Activated gamma-delta T cell (primary cell): ENCODE measurements at regions not wholly inside any gene's neighbourhood (a gene's known extent, or its start where the extent isn't known, plus 50 kb on each side); places are given as distances from the start of the nearest gene placed in this dataset.
"Not testable (repeated sequence)": the region's sequence is repeated elsewhere in the genome, so short reads cannot be mapped to it uniquely, and the experiment has no call there.

Experiments used
- DNase-seq: peaks from one replicate; lab custom pipeline; 2025; lab: John Stamatoyannopoulos, UW

DNA sequence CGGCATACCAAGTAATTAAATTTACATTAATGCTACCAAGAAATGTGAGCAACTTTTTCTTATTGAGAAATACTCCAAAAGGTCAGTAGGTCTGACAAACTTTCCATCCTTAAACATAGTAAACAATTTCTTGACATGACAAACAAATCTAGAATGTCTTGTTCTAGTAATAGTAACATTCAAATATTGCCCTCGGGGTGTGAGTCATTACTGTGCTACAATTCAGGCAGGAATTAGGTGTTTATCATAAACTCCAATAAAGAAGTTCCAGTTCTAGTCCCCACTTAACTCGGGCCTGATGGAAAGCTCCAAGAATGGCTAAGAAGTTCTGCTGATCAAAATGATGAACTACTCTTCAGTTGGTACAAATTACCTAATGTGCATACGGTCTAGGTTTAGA is 235.6 kb upstream of the TUSC1 start:
- DNase-seq, result no peak

DNA sequence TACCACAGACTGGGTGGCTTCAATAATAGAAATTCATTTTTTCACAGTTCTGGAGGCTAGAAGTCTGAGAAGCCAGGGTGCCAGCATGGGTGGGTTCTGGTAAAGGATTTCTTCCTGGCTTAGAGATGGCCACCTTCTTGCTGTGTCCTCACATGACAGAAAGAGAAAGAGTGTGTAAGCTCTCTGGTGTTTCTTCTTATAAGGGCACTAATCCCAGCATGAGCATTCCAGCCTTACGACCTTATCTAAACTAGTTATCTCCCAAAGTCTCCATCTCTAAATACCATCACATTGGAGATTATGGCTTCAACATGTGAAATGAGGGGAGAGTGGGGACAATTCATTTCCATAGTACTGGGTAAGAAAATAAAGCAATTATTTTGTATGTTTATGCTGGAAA is 226.5 kb upstream of the TUSC1 start:
- no peak for DNase-seq

DNA sequence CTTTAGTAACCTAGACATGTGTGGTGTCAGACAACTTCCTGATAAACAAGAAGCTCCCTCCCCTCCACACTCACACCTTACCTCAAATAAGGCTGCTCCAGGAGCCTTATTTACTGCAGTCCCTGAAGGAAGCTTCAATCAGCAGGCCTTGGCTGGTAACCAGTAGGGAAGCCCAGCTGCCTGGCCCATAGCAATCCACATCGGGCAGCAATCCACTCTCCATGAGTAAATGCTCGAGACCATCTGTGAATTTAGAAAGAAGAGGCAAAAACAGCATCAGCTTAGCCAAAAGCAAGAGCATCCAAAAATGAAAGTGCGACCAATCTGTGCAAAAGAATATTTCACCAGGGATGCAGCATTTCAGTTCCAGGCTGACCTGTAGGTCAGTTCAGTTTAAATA is 213.3 kb upstream of the TUSC1 start:
- DNase-seq, result no peak

DNA sequence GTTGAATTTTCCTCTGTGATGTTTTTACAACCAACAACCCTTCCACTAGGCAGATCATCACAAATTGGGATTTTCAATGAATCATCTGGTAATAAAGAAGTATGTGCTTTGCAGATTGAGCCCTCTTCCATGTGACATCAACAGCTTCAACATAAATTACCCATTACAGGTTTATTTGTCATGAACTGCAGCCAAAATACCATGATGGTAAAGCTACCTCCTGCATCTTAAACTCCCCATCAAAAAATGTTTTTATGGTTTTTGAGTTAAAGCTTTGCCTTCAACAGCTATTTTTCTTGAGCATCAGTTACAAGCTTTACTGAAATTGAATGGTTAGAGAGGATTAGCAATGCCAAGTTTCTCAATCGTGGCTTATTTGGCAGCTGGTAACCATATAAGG is 211.4 kb upstream of the TUSC1 start:
- no peak for DNase-seq

DNA sequence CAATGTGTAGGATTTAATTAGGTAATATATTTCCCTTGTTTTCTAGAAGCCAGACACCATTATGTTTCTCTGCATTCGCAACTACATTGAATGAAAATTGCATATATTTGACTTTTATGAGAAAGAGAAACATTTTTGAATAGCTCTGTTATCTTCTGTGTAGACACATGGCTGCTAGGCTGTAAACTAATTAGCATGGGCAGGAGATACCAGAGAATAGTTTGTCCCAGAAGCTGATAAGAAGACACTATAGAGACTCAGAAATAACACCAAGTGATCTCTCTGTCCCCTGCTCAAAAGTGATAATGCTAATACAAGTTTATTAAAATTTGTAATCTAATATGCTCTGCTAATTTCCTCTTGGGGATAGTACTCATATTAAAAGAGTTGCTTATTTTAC is 198.0 kb upstream of the TUSC1 start:
- no peak for DNase-seq

DNA sequence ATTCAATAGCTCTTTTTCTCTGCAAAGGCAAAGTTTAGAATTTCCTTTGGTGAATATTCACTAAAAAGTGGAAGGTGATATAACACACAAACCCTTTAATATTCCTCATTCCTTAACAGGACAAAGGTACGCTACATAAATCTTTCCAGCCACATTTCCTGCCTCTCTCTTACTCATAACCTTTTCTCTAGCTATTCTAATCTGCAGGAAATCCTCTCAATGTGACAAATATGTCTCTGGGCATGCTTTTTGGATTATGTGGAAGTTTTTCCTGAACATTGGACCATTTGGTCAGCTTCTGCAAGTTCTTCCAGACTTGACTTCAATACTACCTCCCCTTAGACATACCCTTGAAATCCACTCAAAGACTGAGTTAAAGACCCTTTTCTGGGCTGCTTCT is 186.3 kb upstream of the TUSC1 start:
- no peak for DNase-seq

DNA sequence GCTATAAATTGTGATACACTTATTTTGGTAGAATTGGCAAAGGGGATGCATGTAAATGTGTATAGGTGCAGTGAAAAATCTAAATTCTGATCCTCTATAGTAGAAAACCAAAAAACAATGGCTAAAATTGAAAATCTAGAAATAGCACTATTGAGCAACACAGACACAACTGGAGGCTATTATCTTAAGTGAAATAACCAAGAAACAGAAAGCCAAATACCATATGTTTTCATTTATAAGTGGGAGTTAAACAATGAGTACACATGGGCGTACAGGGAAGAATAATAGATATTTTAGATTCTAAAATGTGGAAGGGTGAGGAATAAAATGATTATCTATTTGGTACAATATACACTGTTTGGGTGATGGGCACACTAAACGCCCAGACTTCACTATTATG is 183.2 kb upstream of the TUSC1 start:
- no peak for DNase-seq

DNA sequence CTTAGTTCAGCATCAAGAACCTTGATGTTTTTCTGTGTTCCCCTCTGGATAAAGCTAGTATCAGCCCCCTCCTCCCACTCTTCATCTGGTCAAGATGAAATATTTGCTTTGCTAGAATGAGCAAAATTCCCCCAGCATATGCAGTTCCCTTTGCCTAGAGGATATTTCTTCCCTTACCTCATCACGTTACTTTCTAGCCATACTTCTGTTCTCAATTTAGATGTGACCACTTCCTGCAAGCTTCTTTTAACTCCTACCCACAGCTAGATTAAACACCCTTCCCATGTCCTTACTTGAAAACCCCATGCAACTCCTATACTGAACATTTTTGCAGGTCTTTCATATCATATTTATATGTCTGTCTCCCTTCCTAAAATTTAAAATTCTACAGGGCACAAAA is 178.9 kb upstream of the TUSC1 start:
- DNase-seq, result no peak

DNA sequence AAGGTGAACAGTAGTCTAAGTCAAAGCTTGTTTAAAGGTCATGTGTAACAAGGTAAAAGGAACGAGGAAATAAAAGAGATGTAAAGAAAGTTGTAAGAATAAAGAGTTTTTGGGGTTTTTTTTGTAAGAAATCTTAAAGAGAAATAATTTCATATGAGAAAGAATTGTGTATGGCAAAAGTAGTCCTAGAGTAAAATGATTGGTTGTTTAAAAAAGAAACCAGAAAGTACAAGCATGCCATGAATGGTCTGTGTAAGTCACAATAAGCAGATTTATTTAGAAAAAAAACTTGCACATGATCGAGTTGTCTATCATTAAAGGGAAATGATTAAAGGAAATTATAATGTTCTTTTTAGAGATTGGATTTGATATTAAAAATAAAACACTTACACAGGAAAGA is 172.6 kb upstream of the TUSC1 start:
- no peak for DNase-seq

DNA sequence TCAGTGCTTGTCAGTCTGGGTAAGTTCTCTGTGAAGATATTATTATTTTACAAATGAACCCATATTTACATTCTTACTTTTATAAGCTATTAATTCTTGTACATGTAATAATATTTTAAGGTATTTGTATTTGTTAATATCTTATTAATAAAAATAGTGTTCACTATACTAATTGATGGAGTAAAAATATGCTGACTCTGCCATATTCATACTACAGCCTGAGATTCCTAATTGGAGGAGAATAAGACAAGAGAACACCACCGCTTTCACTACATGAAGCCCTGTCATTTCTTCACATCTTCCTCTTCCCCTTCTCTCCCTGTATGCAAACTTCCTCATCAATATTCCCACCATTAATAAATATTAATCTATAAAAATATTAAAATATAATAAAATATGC is 167.6 kb upstream of the TUSC1 start:
- DNase-seq, result no peak

DNA sequence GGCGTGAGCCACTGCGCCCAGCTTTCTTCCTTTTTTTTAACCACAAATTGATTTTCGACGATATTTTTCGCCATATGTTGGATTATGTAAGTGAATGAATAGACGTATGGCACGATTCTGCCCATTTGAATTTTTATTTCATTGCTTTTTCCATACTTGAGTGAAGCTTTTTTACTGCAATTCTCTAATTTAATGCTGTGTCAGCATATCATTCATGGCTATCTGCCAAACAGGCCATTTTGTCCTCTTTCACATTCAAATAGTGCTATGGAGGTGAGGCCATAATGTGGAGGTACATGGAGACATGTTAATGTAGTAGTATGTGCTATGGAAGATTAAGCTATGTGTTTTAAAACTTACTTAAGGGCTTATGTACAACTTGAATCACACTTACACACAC is 152.1 kb upstream of the TUSC1 start:
- no peak for DNase-seq

DNA sequence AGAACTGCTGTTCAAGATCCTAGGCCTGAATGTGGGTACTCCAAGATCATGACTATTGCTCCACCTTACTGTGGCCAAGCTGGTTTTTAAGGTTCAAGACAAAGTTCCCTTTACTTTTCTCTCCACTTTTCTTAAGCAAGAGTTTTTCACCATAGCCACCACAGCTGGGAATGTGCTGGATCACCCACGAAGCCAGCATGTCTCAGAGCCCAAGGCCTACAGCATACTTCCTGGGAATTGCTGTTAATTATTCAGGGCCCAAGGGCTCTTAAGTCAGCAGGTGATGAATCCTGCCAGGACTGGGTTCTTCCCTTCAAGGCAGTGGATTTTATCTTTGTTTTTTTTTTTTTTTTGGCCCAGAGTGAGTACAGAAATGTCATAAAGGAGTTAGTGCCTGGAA is 149.4 kb upstream of the TUSC1 start:
- DNase-seq, result no peak

DNA sequence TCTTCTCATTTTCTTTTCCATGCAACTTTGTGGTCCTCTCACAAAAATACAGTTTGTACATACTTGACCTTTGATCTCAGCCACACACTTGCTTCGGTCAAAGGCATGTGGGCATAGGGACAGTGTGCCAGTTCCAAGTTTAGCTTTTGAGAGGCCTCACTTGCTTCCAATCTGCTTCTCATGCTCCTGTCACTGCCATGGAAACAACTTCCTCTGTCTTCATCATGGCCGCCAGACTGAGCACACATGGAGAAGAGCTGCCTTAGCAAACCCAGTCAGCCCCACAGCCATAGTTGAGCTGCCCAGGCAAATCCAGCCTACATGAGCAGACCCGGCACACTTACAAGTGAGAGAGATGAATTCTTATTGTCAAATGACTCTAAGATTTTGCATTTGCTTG is 138.2 kb upstream of the TUSC1 start:
- no peak for DNase-seq

DNA sequence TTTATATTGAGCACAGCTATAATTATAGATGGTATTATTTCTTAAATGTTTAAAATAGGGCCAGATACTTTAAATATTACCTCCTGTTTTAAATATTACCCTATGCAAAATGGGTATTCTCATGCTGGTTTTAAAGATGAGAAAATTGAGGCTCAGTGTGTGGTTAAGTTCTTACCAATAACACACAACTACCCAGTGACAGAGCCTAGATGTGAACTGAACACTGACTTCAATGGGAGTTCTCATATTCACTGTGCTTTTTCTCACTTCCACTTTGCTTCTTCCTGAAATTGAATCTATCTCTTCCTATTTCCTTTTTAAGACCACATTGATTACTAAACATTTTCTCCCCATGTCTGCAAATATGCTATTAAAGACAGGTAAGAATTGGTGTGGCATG is 135.8 kb upstream of the TUSC1 start:
- no peak for DNase-seq

DNA sequence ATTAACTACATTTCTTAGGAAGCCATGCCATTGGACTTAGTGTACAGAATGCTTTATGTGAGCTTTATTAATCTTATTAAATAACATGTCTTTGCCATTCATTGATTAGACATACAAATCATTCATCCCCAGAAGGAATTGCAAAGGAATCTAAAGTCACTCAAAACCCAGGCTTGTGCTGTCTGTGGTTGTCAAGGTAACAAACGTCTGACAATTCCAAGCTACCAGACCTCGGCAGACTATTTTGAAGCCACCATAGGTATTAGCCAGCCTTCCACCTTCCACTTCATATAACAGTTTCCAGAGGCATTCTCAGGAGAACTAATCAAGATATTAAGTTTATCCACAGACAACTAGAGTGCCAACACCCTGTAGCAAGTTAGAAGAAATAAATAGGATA is 135.2 kb upstream of the TUSC1 start:
- DNase-seq, result no peak

DNA sequence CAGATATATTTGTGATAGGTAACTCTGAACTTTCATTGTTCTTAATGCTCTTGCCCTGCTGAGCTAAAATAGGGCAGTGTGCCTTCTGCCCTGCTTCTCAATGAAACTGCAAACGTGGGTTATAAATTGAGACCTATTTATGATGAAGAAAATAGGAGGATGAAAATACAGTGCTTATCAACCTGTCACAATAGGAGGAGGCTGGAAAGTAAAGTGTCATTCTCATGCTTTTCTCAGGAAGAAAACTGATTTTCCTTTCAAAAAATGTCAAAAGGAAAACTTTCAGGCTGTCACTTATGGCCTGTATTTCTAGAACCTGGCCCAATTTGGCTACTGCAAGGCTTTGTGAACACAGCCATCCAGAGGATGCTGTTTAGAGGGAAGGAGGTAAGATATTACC is 130.3 kb upstream of the TUSC1 start:
- no peak for DNase-seq

DNA sequence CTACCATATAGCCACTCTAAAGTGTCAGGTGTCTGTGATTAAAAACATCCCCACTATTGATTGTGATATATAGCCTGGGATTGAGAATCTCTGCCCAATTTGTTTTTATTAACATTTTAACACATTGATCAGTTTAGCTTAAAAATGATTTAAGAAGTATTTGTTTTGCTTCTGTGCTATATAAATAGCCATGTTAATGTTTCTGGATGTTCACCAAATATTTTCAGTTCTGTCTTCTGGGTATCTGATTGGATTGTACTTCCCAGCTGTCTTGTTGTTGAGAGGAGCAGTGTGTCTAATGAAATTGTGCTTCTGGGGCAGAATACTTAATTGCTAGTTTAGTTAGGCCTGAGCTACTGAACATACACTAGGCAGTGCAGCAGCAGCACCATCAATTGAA is 126.6 kb upstream of the TUSC1 start:
- no peak for DNase-seq

DNA sequence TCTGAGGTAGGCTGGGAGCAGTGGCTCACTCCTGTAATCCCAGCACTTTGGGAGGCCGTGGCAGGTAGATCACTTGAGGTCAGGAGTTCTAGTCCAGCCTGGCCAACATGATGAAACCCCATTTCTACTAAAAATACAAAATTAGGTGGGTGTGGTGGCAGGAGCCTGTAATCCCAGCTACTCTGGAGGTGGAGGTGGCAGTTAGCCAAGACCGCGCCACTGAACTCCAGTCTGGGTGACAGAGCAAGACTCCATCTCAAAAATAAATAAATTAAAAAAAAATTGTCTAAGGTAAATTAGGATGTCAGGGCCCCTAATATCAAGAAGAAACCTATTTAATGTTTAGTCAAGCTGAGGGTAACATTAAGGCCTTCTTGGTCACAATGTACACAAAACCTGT is 123.7 kb upstream of the TUSC1 start:
- not testable (repeated sequence) for DNase-seq

DNA sequence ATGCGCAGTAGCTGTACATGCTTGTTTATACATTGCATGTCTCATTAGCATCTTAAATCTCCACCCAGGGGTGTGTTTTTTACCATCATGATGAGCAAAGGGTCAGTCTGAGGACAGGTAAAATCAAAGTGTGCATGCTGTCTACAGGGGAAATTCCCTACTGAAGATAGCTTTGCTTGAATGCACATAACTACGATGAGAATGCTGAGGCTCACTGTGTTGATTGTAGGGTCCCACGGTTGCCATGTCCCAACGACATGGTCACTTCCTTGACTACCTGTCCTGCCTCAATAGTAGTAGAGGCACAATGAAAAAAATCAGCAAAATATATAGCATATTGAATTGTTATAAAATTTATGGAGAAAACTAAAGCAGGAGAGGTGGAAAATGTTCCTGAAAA is 95.6 kb upstream of the TUSC1 start:
- no peak for DNase-seq

DNA sequence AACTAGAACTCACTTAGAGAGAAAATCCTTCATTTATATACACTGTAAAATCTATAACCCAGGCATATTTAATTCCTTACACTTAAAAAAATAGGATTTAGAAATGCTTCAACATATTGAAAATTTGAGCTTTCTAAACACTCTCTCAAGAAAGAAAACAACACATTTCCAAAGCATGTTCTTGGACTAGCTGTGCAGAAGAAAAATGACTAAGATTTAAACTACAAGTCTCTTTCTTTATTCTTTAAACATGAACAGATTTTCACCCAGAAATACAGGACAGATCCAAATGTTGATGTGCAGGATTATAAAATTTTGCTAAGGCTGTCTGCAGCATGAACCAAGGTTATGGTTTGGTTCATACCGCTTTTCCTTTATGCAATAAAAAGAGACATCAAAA is 77.7 kb upstream of the TUSC1 start:
- DNase-seq, result no peak

DNA sequence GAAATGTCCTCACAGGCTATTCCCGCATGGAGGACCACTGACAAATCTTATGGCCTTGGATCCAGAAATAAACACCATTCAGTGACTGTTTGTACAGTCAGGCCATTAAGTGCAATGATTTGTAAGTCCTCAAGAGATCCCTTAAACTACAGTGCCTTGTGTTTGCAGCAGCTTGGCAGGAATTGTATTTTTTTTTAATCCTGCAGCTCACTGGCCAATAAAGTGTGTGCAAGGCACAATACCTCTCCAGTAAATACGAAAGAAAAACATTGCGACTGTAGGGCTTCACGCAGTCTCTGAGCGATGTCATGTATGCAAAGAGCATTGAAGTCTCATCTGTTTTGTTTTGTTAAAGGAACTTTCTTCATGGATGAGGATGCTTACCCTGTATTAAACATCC is 74.2 kb upstream of the TUSC1 start:
- DNase-seq, result no peak

DNA sequence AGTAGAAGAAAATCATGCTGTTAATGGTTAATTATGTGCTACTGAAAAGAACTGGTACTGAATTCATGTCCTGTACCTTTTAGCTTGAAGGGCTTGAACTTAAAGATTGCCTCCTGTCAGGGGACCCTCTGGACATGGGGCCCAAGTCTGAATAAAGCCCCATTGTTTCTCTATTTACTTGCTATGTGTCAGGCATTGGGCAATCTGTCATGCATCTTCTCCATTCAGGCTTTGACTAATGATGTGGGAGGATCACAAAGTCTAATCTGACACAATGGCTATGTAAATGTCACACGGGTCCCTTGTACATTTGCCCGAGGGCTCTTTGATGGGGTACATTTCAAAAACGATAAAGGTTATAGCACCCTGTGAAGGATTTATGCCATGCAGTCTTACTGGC is 64.0 kb upstream of the TUSC1 start:
- DNase-seq, result no peak

DNA sequence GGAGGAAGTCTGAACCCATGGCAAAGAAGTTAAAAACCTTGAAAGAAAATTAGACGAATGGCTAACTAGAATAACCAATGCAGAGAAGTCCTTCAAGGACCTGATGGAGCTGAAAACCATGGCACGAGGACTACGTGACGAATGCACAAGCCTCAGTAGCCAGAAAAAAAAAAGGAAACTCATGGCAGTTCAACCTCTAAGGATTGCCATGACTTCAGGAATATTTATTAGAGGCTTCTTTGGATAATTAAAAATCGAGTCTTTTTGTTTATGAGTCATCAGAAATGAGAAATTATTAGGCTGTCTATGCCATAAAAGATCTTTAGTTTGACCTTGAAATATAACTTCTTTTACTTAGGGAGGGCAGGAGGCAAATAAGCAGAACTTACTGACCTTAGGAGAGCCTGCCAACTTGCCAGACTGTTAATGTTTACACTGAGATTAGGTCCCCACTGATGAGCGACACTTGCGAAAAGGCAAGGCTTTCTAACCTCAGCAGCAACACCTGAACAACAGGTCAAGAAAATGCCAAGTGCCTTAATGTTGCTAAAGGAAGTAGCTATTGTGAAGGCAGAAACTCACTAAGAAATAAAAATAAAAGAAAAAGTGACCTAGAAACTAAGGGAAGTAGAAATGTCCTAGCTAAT is 55.2 kb upstream of the TUSC1 start:
- DNase-seq, result no peak

DNA sequence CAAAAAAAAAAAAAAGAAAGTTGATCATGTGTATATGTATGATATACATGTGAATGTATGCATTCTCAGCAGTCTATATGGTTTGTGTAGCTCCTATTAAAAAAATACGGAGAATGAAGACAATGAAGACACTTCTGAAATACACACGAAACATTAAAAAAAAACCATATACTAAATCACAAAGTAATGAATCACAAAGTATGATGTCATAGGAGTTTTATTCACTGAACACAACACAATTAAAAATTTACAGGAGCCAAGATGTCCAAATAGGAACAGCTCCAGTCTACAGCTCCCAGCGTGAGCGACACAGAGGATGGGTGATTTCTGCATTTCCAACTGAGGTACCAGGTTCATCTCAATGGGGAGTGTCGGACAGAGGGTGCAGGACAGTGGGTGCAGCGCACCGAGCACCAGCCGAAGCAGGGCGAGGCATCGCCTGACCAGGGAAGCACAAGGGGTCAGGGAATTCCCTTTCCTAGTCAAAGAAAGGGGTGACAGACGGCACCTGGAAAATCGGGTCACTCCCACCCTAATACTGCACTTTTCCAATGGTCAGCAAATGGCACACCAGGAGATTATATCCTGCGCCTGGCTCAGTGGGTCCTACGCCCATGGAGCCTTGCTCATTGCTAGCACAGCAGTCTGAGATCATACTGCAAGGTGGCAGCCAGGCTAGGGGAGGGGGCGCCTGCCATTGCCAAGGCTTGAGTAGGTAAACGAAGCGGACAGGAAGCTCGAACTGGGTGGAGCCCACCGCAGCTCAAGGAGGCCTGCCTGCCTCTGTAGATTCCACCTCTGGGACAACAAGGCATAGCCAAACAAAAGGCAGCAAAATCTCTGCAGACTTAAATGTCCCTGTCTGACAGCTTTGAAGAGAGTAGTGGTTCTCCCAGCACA is 53.9 kb upstream of the TUSC1 start:
- DNase-seq, result not testable (repeated sequence)
